Peyer's patch (tissue), 4 donors: ENCODE measurements at regions not wholly inside any gene's neighbourhood (a gene's known extent, or its start where the extent isn't known, plus 50 kb on each side); places are given as distances from the start of the nearest gene placed in this dataset.

ENCODE experiments used
- POLR2A ChIP-seq, 2 donors: fragments of 450-650 bp; IDR thresholded peaks; one replicate each; pipeline ENCODE4 v1.5.1; 2017; ENCODE audit warnings: antibody characterized with exemption in 2 of 2, mild to moderate bottlenecking in 2 of 2, moderate library complexity in 2 of 2
- TF ChIP-seq, protein P1 (sequence below), 6 experiments: fragments of 450-650 bp in 4 of 6; fragments of 200-600 bp in 2 of 6; sonication (generic) in 1 of 6; IDR thresholded peaks; one replicate each; pipeline ENCODE4 v1.5.1; 2017 to 2019; ENCODE audit warnings: antibody characterized with exemption in 6 of 6, mild to moderate bottlenecking in 3 of 6, moderate library complexity in 1 of 6

DNA sequence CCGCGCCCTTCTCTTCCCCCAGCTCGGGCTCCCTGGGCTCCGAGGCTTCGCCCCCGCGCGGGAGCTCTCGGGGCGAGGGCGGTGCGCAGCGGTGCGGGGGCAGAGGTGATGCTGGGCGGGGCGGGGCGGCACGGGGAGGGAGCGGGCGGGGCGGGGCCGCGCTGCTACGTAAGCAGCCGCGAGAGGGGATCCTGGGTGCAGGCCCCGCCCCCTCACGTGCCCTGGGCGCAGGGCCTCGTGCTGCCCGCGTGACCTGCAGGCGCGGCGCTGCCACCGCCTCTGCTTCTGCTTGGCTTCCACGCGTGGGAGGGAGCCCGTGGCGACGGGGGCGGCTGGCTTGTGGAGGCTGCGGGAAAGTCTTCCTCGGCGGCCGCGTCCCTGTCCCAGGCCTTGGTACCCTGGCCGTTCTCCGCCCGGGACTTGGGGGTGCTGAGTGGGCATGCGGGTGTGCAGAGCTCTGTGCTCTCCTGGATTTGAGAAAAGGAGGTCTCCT lies 132.6 kb upstream of the HSD17B12 start:
- TF ChIP-seq, protein P1, sequence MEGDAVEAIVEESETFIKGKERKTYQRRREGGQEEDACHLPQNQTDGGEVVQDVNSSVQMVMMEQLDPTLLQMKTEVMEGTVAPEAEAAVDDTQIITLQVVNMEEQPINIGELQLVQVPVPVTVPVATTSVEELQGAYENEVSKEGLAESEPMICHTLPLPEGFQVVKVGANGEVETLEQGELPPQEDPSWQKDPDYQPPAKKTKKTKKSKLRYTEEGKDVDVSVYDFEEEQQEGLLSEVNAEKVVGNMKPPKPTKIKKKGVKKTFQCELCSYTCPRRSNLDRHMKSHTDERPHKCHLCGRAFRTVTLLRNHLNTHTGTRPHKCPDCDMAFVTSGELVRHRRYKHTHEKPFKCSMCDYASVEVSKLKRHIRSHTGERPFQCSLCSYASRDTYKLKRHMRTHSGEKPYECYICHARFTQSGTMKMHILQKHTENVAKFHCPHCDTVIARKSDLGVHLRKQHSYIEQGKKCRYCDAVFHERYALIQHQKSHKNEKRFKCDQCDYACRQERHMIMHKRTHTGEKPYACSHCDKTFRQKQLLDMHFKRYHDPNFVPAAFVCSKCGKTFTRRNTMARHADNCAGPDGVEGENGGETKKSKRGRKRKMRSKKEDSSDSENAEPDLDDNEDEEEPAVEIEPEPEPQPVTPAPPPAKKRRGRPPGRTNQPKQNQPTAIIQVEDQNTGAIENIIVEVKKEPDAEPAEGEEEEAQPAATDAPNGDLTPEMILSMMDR (IDR thresholded peaks at IDR 0.05) = no peak
- TF ChIP-seq POLR2A (IDR thresholded peaks at IDR 0.05) = no peak
